T47D (cell line): ENCODE measurements at regions not wholly inside any gene's neighbourhood (a gene's known extent, or its start where the extent isn't known, plus 50 kb on each side); places are given as distances from the start of the nearest gene placed in this dataset.
A peak's percentile ranks its signal among the peaks of the same experiment; 100 is the strongest.
"Not testable (repeated sequence)": the region's sequence is repeated elsewhere in the genome, so short reads cannot be mapped to it uniquely, and the experiment has no call there.

Experiments
- DNase-seq, 2 experiments: peaks; one replicate each; pipeline versions ENCODE4 v3.0.0 to v3.0.0-alpha.2; 2011 to 2012; ENCODE audit warnings: low read depth in 1 of 2, low spot score in 1 of 2
- JUND ChIP-seq: IDR thresholded peaks from 2 replicates; pipeline ENCODE4 v1.6.1; 2012; ENCODE audit warnings: low read depth
- in situ Hi-C: cut with HindIII; loops from 2 replicates; pipeline ENCODE4 v1.10.0; 2016; ENCODE audit warnings: low sequenced_read_pairs, low pct_unique_long_range_greater_than_20kb

GRCh38 chr7:106548491-106548890 lies 112.5 kb downstream of the CCDC71L start:
- no peak for DNase-seq
- in situ Hi-C loops: no loop called here
- no peak for TF ChIP-seq JUND

DNA sequence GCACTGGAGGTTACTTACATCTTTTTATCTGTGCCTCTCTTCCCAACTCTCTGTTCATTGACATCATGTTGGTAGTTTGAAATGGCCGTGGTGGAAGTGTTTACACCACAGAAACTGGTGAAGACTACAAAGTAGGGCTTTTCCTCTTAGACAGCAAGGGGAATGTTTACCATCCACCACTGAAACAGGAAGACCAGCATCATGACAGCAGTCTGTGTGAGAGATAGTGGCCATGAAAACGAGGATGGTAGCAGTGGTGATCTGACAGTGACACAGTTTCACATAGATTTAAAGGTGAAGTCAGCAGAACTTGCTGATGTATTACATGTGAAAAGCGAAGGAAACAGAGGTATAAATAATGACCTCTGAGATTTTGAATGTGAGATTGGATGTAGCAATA lies 115.7 kb downstream of the CCDC71L start:
- no peak for TF ChIP-seq JUND
- DNase-seq: no peak
- in situ Hi-C loops: no loop called here

DNA sequence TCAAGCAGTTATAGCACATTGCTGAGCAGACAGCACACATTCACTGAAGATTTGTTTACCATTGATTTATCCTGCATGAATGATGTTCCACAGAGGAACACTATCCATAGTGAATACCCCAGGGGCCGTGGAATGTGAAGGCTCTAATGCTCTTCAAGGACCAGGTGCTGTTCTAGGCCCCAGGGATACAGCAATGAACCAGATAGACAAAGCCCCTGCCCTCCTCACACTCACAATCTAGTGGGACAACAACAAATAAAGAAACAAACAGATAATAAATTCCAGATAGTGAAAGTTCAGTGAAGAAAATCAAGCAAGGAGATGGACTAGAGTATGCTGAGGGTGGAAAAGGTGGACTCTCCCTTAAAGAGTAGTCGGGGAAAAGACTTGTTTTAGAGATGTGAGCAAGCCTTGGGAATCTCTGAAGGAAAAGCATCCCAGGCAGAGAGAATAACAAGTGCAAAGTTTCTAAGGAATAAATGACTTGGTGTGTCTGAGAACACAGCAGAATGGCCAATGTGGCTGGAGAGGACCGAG lies 117.7 kb downstream of the CCDC71L start:
- no peak for DNase-seq
- no peak for TF ChIP-seq JUND
- in situ Hi-C loops: no loop called here

GRCh38 chr7:106542550-106543220 lies 118.3 kb downstream of the CCDC71L start:
- in situ Hi-C loops: no loop called here
- DNase-seq: peak in 1 of 2 experiments; percentile 73
- no peak for TF ChIP-seq JUND

GRCh38 chr7:106538638-106539037 lies 122.3 kb downstream of the CCDC71L start:
- DNase-seq: no peak
- in situ Hi-C loops: no loop called here
- no peak for TF ChIP-seq JUND

- TF ChIP-seq JUND: no peak
- no peak for DNase-seq
- in situ Hi-C loops: no loop called here
Measured at GRCh38 chr7:106537119-106537518, 123.8 kb downstream of the CCDC71L start.

GRCh38 chr7:106536079-106536478 lies 124.9 kb downstream of the CCDC71L start:
- in situ Hi-C loops: no loop called here

DNA sequence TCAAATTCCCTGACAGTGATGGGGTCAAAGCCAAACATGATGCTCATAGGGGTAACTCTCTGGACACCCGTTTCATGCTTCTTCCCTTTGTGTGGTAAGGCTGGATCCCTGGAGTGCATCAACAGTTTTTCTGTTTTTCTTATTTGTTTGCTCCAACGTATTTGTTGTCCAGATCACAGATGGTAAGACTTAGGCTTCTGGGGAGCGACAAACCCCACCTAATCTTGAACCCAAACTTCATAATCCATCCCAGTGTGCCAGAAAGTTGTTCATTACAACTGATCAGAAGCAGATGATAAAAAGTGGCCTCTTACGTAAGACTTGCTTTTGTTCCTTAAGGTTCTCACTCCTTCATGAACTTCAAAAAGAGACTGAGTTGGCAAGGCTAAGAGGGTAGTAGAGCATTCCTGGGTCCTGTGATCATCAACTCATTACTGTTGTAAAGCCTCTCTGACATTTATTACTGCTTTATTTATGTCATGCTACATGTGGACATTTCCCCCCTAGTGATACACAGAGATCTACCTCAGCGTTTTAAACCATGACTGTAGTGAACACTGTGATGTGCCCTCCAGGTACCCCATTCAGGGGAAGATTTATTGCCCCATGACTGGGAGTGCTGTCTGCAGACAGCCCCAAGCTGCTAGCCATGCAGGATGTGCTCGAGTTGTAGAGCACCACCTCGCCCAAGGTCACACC lies 125.6 kb downstream of the CCDC71L start:
- no peak for TF ChIP-seq JUND
- in situ Hi-C loops: no loop called here
- DNase-seq: no peak

More at GRCh38 chr7:106536079-106536478, 124.9 kb downstream of the CCDC71L start:
- TF ChIP-seq JUND: no peak
- DNase-seq: no peak

GRCh38 chr7:106534271-106534846 lies 126.6 kb downstream of the CCDC71L start:
- TF ChIP-seq JUND: no peak
- in situ Hi-C loops: no loop called here
- DNase-seq: no peak

- in situ Hi-C loops, DNase-seq: not testable (repeated sequence)
Measured at GRCh38 chr7:106530183-106530582, 130.8 kb downstream of the CCDC71L start.

GRCh38 chr7:106526617-106527016 lies 134.3 kb downstream of the CCDC71L start:
- DNase-seq, in situ Hi-C loops: not testable (repeated sequence)

- TF ChIP-seq JUND: no peak
- in situ Hi-C loops: no loop called here
- no peak for DNase-seq
Measured at GRCh38 chr7:106524690-106525059, 136.3 kb downstream of the CCDC71L start.

GRCh38 chr7:106523482-106523881 lies 137.5 kb downstream of the CCDC71L start:
- in situ Hi-C loops: no loop called here
- no peak for DNase-seq
- no peak for TF ChIP-seq JUND
